SK-N-SH treated with all-trans-retinoic acid at 6 μM for 48 hours (cell line): ENCODE measurements at regions not wholly inside any gene's neighbourhood (a gene's known extent, or its start where the extent isn't known, plus 50 kb on each side); places are given as distances from the start of the nearest gene placed in this dataset.

Experiments used
- GLIS3 ChIP-seq: fragments of 250-450 bp; sonication (Bioruptor Pico); IDR thresholded peaks from 2 replicates; pipeline ENCODE4 v1.5.0; 2020; ENCODE audit warnings: mild to moderate bottlenecking, moderate library complexity
- RARB ChIP-seq: fragments of 250-450 bp; sonication (Bioruptor Pico); IDR thresholded peaks from 2 replicates; pipeline ENCODE4 v1.8.0; 2021; ENCODE audit warnings: mild to moderate bottlenecking, moderate library complexity
- ZFP30 ChIP-seq: fragments of 450-650 bp; formaldehyde crosslinking; IDR thresholded peaks from 2 replicates; pipeline ENCODE4 v1.5.0; 2022; ENCODE audit warnings: mild to moderate bottlenecking, moderate library complexity
- ZNF8 ChIP-seq: fragments of 450-650 bp; formaldehyde crosslinking; IDR thresholded peaks from 2 replicates; pipeline ENCODE4 v1.5.0; 2020; ENCODE audit warnings: mild to moderate bottlenecking, moderate library complexity
- TF ChIP-seq, protein P1 (sequence below): fragments of 250-450 bp; sonication (Bioruptor Pico); IDR thresholded peaks from 2 replicates; pipeline ENCODE4 v1.5.1; 2020; ENCODE audit warnings: low read depth, mild to moderate bottlenecking, moderate library complexity

- TF ChIP-seq ZNF8 (CRISPR knock-in tag) = no peak
- no peak for TF ChIP-seq RARB (CRISPR knock-in tag)
- no peak for TF ChIP-seq GLIS3 (CRISPR knock-in tag)
- TF ChIP-seq, protein P1, sequence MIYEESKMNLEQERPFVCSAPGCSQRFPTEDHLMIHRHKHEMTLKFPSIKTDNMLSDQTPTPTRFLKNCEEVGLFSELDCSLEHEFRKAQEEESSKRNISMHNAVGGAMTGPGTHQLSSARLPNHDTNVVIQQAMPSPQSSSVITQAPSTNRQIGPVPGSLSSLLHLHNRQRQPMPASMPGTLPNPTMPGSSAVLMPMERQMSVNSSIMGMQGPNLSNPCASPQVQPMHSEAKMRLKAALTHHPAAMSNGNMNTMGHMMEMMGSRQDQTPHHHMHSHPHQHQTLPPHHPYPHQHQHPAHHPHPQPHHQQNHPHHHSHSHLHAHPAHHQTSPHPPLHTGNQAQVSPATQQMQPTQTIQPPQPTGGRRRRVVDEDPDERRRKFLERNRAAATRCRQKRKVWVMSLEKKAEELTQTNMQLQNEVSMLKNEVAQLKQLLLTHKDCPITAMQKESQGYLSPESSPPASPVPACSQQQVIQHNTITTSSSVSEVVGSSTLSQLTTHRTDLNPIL (CRISPR knock-in tag) = no peak
- no peak for TF ChIP-seq ZFP30 (CRISPR knock-in tag)
Measured at GRCh38 chr4:189513421-189513820, 427.3 kb upstream of the FRG1 start.
